ENCODE measurements at regions not wholly inside any gene's neighbourhood (a gene's known extent, or its start where the extent isn't known, plus 50 kb on each side); places are given as distances from the start of the nearest gene placed in this dataset.

DNA sequence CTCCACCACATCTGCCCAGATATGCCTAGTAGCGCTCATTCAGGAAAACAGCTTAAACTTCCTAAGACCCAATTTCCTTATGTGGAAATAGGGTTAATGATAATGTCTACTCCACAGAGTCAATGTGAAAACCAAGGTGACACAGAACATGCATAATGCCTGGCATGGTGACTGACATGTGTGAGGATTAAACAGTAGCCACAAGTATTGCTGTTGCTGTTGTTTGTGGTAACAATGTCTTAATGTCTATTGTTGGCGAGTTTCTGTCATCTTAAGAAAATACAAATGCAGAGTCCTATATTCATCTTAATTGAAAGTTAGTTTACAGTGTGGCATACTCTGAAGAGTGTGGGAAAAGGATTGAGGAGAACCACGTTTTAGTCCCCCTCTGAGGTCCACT is 75.6 kb upstream of the NGF start:
- TF ChIP-seq, protein P1, sequence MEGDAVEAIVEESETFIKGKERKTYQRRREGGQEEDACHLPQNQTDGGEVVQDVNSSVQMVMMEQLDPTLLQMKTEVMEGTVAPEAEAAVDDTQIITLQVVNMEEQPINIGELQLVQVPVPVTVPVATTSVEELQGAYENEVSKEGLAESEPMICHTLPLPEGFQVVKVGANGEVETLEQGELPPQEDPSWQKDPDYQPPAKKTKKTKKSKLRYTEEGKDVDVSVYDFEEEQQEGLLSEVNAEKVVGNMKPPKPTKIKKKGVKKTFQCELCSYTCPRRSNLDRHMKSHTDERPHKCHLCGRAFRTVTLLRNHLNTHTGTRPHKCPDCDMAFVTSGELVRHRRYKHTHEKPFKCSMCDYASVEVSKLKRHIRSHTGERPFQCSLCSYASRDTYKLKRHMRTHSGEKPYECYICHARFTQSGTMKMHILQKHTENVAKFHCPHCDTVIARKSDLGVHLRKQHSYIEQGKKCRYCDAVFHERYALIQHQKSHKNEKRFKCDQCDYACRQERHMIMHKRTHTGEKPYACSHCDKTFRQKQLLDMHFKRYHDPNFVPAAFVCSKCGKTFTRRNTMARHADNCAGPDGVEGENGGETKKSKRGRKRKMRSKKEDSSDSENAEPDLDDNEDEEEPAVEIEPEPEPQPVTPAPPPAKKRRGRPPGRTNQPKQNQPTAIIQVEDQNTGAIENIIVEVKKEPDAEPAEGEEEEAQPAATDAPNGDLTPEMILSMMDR (IDR thresholded peaks at IDR 0.05; ENCODE audit: low read depth, low read length), result no peak
- no peak for TF ChIP-seq EZH2phosphoT487 (IDR thresholded peaks at IDR 0.05; ENCODE audit: low read depth)
